ENCODE measurements at regions not wholly inside any gene's neighbourhood (a gene's known extent, or its start where the extent isn't known, plus 50 kb on each side); places are given as distances from the start of the nearest gene placed in this dataset.
"Not testable (repeated sequence)": the region's sequence is repeated elsewhere in the genome, so short reads cannot be mapped to it uniquely, and the experiment has no call there.

GRCh38 chr4:164239976-164240375 is 514.0 kb upstream of the SMIM31 start:
- no peak for DNase-seq (ENCODE audit: low read depth)
- TF ChIP-seq CTCF (IDR thresholded peaks at IDR 0.05; ENCODE audit: low read depth, low read length): no peak
- TF ChIP-seq MAX (IDR thresholded peaks at IDR 0.05; ENCODE audit: low read depth, low read length): no peak
- no peak for TF ChIP-seq POLR2A (IDR thresholded peaks at IDR 0.05; ENCODE audit: extremely low read depth, insufficient read length)
- TF ChIP-seq MYC (IDR thresholded peaks at IDR 0.05; ENCODE audit: low read depth, low read length): no peak
- H3K4me3 ChIP-seq (ENCODE audit: low read depth, low read length): no peak overlapping the region

DNA sequence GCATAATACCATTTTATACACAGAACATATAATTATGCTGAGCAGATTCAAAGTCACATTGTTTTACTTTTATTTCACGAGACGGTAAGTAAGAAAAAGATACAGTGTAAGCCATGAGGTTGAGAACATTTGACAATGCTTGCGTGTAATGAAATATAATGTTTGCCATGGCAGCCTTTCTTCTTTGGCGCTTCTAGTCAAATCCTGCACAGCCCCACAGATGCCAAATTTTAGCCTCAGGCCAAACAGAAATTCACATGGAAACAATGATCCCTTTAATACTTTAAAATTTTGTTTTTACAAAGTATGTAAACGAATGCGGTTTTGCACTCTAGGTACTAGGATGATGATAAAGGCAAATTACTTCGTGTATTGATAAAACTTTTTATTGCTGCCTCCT is 502.7 kb upstream of the SMIM31 start:
- DNase-seq (ENCODE audit: low read depth): no peak
- no peak overlapping the region for H3K4me3 ChIP-seq (ENCODE audit: low read depth, low read length)
- TF ChIP-seq CTCF (IDR thresholded peaks at IDR 0.05; ENCODE audit: low read depth, low read length) (no peak), MYC (IDR thresholded peaks at IDR 0.05; ENCODE audit: low read depth, low read length) (no peak), POLR2A (IDR thresholded peaks at IDR 0.05; ENCODE audit: extremely low read depth, insufficient read length) (no peak), MAX (IDR thresholded peaks at IDR 0.05; ENCODE audit: low read depth, low read length) (no peak)

GRCh38 chr4:164252286-164252685 is 501.6 kb upstream of the SMIM31 start:
- no peak overlapping the region for H3K4me3 ChIP-seq (ENCODE audit: low read depth, low read length)
- no peak for DNase-seq (ENCODE audit: low read depth)
- no peak for TF ChIP-seq MYC (IDR thresholded peaks at IDR 0.05; ENCODE audit: low read depth, low read length)
- no peak for TF ChIP-seq MAX (IDR thresholded peaks at IDR 0.05; ENCODE audit: low read depth, low read length)
- TF ChIP-seq CTCF (IDR thresholded peaks at IDR 0.05; ENCODE audit: low read depth, low read length): no peak

DNA sequence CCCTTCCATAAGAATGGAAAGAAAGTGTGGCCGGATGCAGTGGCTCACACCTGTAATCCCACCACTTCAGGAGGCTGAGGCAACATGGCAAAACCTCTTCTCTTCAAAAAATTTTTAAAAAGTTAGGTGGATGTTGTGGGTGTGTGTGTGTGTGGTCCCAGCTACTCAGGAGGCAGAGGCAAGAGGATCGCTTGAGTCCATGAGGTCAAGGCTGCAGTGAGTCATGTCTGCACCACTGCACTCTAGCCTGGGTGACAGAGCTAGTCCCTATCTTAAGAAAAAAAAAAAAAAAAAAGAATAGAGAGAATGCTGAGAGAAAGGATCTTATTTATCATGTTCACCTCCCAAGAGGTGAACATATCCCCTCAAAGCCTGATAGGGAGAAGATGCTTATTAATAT is 492.1 kb upstream of the SMIM31 start:
- no peak for DNase-seq (ENCODE audit: low read depth)
- no peak for TF ChIP-seq MAX (IDR thresholded peaks at IDR 0.05; ENCODE audit: low read depth, low read length)
- TF ChIP-seq MYC (IDR thresholded peaks at IDR 0.05; ENCODE audit: low read depth, low read length): no peak
- no peak for TF ChIP-seq POLR2A (IDR thresholded peaks at IDR 0.05; ENCODE audit: extremely low read depth, insufficient read length)
- no peak for TF ChIP-seq CTCF (IDR thresholded peaks at IDR 0.05; ENCODE audit: low read depth, low read length)
- H3K4me3 ChIP-seq (ENCODE audit: low read depth, low read length): no peak overlapping the region

DNA sequence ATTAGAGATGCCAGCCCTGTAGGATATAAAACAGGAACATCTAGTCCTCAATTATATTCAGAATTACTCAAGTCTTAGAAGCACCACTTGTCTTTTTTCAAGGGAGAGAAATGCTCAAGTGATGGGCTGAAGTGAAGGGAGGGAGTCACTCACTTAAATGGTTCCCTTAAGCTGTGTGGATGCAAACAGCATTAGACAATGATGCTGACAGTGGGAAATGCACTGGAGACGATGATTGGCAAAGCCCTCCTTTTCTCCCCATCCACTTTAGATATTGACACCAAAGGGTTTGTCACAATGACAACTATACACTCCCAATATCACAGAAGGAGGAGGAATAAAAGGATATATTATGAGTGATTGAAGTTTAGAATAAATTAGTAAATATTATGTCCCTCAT is 491.4 kb upstream of the SMIM31 start:
- H3K4me3 ChIP-seq (ENCODE audit: low read depth, low read length); DNase-seq (ENCODE audit: low read depth): not testable (repeated sequence)

GRCh38 chr4:164277414-164277813 is 476.5 kb upstream of the SMIM31 start:
- DNase-seq (ENCODE audit: low read depth); H3K4me3 ChIP-seq (ENCODE audit: low read depth, low read length): not testable (repeated sequence)

DNA sequence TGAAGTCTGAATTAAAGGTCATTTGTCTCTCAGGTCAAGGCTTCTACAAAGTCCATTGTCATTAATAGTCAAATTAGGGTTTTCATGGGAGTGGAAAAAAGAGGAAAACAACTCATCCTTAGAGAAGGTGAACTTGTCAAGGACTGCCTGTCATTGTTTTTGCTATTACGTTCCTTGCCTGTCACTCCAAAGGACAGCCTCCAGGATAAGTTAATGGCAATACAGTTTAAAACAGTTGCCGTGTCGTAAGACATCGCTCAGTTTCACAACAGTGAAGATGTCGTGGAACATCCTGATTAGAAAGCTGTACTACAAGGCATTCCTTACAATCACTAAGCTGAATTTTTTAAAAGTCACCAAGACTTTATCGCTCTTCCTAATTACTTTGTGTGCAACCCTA is 466.8 kb upstream of the SMIM31 start:
- TF ChIP-seq MYC (IDR thresholded peaks at IDR 0.05; ENCODE audit: low read depth, low read length) (no peak), POLR2A (IDR thresholded peaks at IDR 0.05; ENCODE audit: extremely low read depth, insufficient read length) (no peak), MAX (IDR thresholded peaks at IDR 0.05; ENCODE audit: low read depth, low read length) (no peak), CTCF (IDR thresholded peaks at IDR 0.05; ENCODE audit: low read depth, low read length) (no peak)
- peak; percentile 1 for DNase-seq (ENCODE audit: low read depth)
- H3K4me3 ChIP-seq (ENCODE audit: low read depth, low read length): no peak overlapping the region

Data from NB4 (cell line).